Natural killer cell (primary cell): ENCODE measurements at regions not wholly inside any gene's neighbourhood (a gene's known extent, or its start where the extent isn't known, plus 50 kb on each side); places are given as distances from the start of the nearest gene placed in this dataset.

Source experiments
- ATAC-seq, 3 donors: fragments of 150-1000 bp in 2 of 3; fragments of 200-7000 bp in 1 of 3; cut with Tn5 transposase; 1 replicate in 1 of 3; 2 replicates in 2 of 3; pipeline ENCODE4 v1.10.0; 2021; ENCODE audit warnings: mild to moderate bottlenecking in 2 of 3, moderate library complexity in 2 of 3
- DNase-seq, 2 donors: peaks; one replicate each; pipeline versions ENCODE4 v3.0.0 to v3.0.0-alpha.2; 2013 to 2021; ENCODE audit warnings: mixed read lengths in 1 of 2
- H3K27ac ChIP-seq: one replicate; pipeline ENCODE4 v1.5.1; 2013; ENCODE audit warnings: mild to moderate bottlenecking, low read length
- H3K27me3 ChIP-seq: one replicate; pipeline ENCODE4 v1.6.1; 2013; ENCODE audit warnings: low read length; ENCODE audit not compliant: control insufficient read depth, insufficient read depth
- H3K36me3 ChIP-seq: one replicate; pipeline ENCODE4 v1.6.1; 2013; ENCODE audit warnings: low read length; ENCODE audit not compliant: control insufficient read depth, insufficient read depth
- H3K4me1 ChIP-seq: one replicate; pipeline ENCODE4 v1.6.1; 2013; ENCODE audit warnings: low read length; ENCODE audit not compliant: control insufficient read depth, insufficient read depth
- H3K4me3 ChIP-seq: one replicate; pipeline ENCODE4 v1.5.1; 2013; ENCODE audit warnings: low read length
- H3K9me3 ChIP-seq: one replicate; pipeline ENCODE4 v1.6.1; 2013; ENCODE audit warnings: low read length; ENCODE audit not compliant: control insufficient read depth, insufficient read depth
- H3K27ac Mint-ChIP-seq, 2 donors: one replicate each; pipeline ENCODE4 v1.8.0; 2022; ENCODE audit warnings: mild to moderate bottlenecking in 2 of 2, mixed read lengths in 2 of 2, moderate library complexity in 1 of 2
- H3K27me3 Mint-ChIP-seq, 2 donors: one replicate each; pipeline ENCODE4 v1.8.0; 2022; ENCODE audit warnings: low read depth in 2 of 2, mixed read lengths in 2 of 2
- H3K36me3 Mint-ChIP-seq: one replicate; pipeline ENCODE4 v1.8.0; 2022; ENCODE audit warnings: mixed read lengths
- H3K4me1 Mint-ChIP-seq, 2 donors: one replicate each; pipeline ENCODE4 v1.8.0; 2022; ENCODE audit warnings: mixed read lengths in 2 of 2
- H3K4me3 Mint-ChIP-seq: one replicate; pipeline ENCODE4 v1.8.0; 2022; ENCODE audit warnings: mild to moderate bottlenecking, moderate library complexity, mixed read lengths
- H3K9me3 Mint-ChIP-seq, 2 donors: one replicate each; pipeline ENCODE4 v1.8.0; 2022; ENCODE audit warnings: mixed read lengths in 2 of 2
- WGBS: methylation state at CpG from one replicate; pipeline ENCODE4 v1.1.7; 2013; ENCODE audit warnings: missing lambda C conversion rate; ENCODE audit not compliant: insufficient coverage; 5-methylcytosine and 5-hydroxymethylcytosine counted together
- intact Hi-C: fragments of 100-400 bp; cut with micrococcal nuclease; formaldehyde crosslinking; loops from one replicate; pipeline ENCODE4 v1.14.2; 2022
- TF ChIP-seq, protein P1 (sequence below): fragments of 200-600 bp; IDR thresholded peaks from one replicate; pipeline ENCODE4 v1.8.0; 2022; ENCODE audit warnings: antibody characterized with exemption

- no peaks in the 10 kb centered on the region for H3K4me1 Mint-ChIP-seq
- 66% methylated on average over 4 of the region's 4 CpGs for WGBS
These were observed 1048.1 kb downstream of the SI start for GRCh38 chr3:164030194-164030593.

GRCh38 chr3:164024786-164025185 is 1053.5 kb downstream of the SI start:
- intact Hi-C loops = no loop called here
- H3K27ac ChIP-seq = no peak overlapping the region
- H3K36me3 ChIP-seq = no peaks in the 10 kb centered on the region
- no peak for DNase-seq
- peaks cover 12 to 16% of the 10 kb centered on the region in 2 donors for H3K9me3 Mint-ChIP-seq
- no peaks in the 10 kb centered on the region for H3K27me3 Mint-ChIP-seq
- no peaks in the 10 kb centered on the region for H3K4me1 ChIP-seq
- peaks cover 14% of the 10 kb centered on the region for H3K9me3 ChIP-seq
- no peaks in the 10 kb centered on the region for H3K4me1 Mint-ChIP-seq
- H3K27ac Mint-ChIP-seq = no peak overlapping the region
- no peaks in the 10 kb centered on the region for H3K27me3 ChIP-seq
- no peak overlapping the region for H3K4me3 Mint-ChIP-seq
- no peak overlapping the region for H3K4me3 ChIP-seq
- TF ChIP-seq, protein P1, sequence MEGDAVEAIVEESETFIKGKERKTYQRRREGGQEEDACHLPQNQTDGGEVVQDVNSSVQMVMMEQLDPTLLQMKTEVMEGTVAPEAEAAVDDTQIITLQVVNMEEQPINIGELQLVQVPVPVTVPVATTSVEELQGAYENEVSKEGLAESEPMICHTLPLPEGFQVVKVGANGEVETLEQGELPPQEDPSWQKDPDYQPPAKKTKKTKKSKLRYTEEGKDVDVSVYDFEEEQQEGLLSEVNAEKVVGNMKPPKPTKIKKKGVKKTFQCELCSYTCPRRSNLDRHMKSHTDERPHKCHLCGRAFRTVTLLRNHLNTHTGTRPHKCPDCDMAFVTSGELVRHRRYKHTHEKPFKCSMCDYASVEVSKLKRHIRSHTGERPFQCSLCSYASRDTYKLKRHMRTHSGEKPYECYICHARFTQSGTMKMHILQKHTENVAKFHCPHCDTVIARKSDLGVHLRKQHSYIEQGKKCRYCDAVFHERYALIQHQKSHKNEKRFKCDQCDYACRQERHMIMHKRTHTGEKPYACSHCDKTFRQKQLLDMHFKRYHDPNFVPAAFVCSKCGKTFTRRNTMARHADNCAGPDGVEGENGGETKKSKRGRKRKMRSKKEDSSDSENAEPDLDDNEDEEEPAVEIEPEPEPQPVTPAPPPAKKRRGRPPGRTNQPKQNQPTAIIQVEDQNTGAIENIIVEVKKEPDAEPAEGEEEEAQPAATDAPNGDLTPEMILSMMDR = no peak
- peaks cover 13% of the 10 kb centered on the region for H3K36me3 Mint-ChIP-seq
- ATAC-seq = no peak
- 84% methylated on average over 10 of the region's 10 CpGs for WGBS

More at GRCh38 chr3:164030194-164030593, 1048.1 kb downstream of the SI start:
- Histone ChIP-seq H3K4me3 (no peak overlapping the region), H3K27me3 (no peaks in the 10 kb centered on the region), H3K27ac (no peak overlapping the region), H3K4me1 (no peaks in the 10 kb centered on the region), H3K36me3 (no peaks in the 10 kb centered on the region), H3K9me3 (no peaks in the 10 kb centered on the region)
- TF ChIP-seq, protein P1 = no peak
- intact Hi-C loops = no loop called here
- peaks cover 10 to 23% of the 10 kb centered on the region in 2 donors for H3K9me3 Mint-ChIP-seq
- H3K27me3 Mint-ChIP-seq = no peaks in the 10 kb centered on the region
- ATAC-seq (no peak), DNase-seq (no peak)
- peaks cover 8% of the 10 kb centered on the region for H3K36me3 Mint-ChIP-seq
- no peak overlapping the region for H3K4me3 Mint-ChIP-seq
- H3K27ac Mint-ChIP-seq = no peak overlapping the region

DNA sequence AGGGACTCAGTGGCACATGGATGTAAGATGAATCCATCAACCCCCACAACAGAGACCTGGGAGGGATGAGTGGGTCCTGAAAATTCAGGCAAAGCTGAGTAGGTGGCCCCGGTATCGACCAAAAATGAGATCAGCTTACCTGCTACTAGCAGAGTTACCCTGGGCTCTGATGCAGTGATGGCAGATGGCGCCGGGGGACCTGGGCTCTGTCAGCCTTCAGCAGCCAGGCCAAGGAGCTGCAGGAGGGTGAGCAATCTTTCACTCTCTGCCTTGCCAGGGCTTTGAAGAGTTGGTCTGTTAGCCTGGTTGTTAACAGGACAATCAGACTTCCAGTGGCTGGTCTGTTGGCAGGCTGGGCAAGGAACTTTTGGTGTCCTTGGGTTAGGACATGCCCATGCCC is 1054.8 kb downstream of the SI start:
- no peaks in the 10 kb centered on the region for H3K27me3 Mint-ChIP-seq
- no peak overlapping the region for H3K27ac Mint-ChIP-seq
- no peaks in the 10 kb centered on the region for H3K27me3 ChIP-seq
- H3K4me1 Mint-ChIP-seq = no peaks in the 10 kb centered on the region
- intact Hi-C loops = no loop called here
- ATAC-seq (no peak), DNase-seq (no peak)
- H3K4me3 Mint-ChIP-seq = no peak overlapping the region
- no peaks in the 10 kb centered on the region for H3K36me3 ChIP-seq
- peaks cover 11 to 13% of the 10 kb centered on the region in 2 donors for H3K9me3 Mint-ChIP-seq
- no peak overlapping the region for H3K27ac ChIP-seq
- peaks cover 13% of the 10 kb centered on the region for H3K36me3 Mint-ChIP-seq
- TF ChIP-seq, protein P1 = no peak
- H3K4me1 ChIP-seq = no peaks in the 10 kb centered on the region
- 97% methylated on average over 4 of the region's 4 CpGs for WGBS
- H3K4me3 ChIP-seq = no peak overlapping the region
- H3K9me3 ChIP-seq = peaks cover 18% of the 10 kb centered on the region

- Mint-ChIP-seq H3K27ac (no peak overlapping the region), H3K4me3 (no peak overlapping the region), H3K9me3 (peaks cover 2 to 3% of the 10 kb centered on the region in 2 donors), H3K36me3 (no peaks in the 10 kb centered on the region), H3K27me3 (no peaks in the 10 kb centered on the region), H3K4me1 (no peaks in the 10 kb centered on the region)
- WGBS = 92% methylated on average over 9 of the region's 9 CpGs
- H3K27ac ChIP-seq = no peak overlapping the region
- H3K9me3 ChIP-seq = peaks cover 20% of the 10 kb centered on the region
- intact Hi-C loops = no loop called here
- TF ChIP-seq, protein P1 = no peak
- no peak overlapping the region for H3K4me3 ChIP-seq
- DNase-seq (no peak), ATAC-seq (no peak)
- no peaks in the 10 kb centered on the region for H3K36me3 ChIP-seq
- H3K4me1 ChIP-seq = no peaks in the 10 kb centered on the region
- H3K27me3 ChIP-seq = no peaks in the 10 kb centered on the region
These were observed 1059.8 kb downstream of the SI start for GRCh38 chr3:164018500-164018899.
